ENCODE measurements at regions not wholly inside any gene's neighbourhood (a gene's known extent, or its start where the extent isn't known, plus 50 kb on each side); places are given as distances from the start of the nearest gene placed in this dataset.

DNA sequence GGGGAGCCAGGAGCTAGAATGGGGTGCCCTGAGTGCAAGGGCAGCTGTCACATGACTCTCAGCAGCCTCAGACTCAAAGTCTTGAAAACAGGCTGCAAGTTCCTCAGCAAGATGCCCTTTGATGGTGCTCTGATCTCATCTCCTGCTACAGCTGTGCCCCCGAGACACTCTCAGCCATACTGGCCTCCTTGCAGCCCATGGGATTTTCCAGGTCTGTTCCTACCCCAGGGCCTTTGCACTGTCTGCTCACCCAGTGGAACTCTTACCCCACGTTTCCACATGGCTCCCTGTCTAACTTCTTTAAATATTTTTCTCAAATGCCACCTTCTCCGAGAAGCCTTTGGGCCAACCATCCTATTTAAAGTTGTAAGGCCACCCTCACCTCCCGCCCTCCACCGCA is 146.9 kb downstream of the C16orf95 start:
- DNase-seq = no peak

DNA sequence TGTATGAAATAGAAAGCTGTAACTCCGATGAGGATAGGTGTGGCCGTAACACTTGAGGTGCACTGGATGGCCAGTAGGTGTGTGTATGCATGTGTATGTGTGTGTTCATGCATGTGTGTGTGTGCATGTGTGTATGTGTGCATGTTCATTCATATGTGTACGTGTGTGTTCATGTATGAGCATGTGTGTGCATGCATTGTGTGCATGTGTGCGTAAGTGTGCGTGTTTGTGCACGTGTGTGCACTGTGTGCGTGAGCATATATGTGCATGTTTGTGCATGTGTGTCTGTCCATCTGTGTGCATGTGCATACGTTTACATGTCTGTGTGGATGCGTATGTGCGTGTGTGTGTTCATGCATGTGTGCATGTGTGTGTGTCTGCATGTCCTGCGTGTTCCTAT is 145.5 kb downstream of the C16orf95 start:
- no peak for DNase-seq

DNA sequence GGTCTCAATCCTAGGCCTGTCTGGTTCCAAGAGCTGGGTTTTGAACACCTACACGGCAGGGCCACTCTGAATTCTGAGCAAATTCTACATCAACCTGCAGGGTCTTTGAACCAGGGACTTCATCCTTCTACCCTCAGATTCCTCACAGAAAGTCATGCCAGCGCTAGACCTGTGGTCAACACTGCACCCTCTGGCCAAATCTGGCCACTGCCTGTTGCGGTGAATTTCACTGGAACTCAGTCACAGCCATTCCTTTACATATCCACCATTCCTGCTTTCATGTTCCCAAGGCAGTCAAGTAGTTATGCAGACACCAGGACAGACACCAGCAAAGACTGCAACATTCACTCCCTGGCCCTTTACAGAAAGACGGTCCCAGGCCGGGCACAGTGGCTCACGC is 144.6 kb downstream of the C16orf95 start:
- no peak for DNase-seq

DNA sequence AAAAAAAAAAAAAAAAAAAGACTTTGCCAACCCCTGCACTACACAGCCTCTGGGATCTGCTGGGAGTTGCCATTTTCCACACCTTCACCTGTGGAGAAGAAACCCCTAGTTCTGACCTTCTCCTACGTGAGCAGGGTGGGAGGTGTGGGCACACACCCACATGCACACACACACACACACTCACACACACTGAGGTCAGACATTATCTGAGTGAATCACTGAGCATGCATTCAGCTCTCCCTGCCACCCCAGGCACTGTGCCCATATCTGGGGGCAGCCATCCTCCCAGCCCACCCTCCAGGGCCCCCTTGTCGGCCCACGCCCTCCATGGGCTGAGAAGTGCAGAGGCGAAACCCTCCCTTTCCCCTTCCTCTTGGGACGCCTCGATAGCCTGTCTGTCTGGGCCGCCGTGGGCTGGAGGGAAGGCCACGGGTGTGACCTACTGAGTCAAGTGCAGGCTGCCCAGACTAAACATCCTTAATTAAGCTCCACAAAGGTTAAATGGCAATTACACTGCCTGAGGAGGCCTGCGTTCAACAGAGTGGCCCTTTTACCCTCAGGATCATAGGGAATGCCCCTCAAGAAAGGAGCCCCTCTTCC is 143.8 kb downstream of the C16orf95 start:
- DNase-seq = no peak

DNA sequence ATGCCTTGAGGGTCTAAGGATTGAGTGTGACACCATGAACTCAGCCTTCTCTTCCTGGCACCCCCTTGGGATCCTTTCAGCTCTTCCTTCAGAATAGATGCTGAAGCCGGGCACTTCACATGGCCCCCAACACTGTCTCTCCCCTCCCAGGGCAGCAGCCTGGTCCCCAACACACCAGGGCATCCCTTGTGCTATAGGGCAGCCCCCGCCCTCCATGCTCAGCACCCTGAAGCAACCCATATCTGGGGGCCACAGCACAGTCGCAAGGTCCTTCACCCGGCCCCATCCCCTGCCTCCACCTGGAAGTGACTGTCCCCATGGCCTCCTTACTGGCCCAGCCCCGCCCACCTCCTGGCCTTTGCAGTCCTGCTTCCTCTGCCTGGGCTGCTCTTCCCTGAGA is 143.1 kb downstream of the C16orf95 start:
- DNase-seq = no peak

DNA sequence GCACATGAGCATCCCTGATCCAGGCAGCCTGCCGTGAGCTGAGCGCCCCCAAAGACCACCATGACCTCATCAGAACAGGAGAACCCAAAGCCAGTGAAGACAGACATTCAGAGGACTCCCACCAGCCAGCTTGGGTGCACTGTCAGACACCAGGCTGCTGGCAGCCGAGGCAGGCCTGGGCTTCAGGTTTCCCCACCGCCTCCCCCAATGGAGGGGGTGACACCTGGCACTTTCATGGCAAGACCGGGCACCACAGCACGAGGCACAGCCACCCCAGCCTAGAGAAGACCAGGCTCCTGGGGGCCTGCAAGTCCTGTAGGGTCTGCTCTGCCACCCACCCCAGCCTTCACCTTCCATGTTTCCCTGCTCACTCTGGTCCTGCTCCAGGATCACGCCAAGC is 140.5 kb downstream of the C16orf95 start:
- DNase-seq = no peak

DNA sequence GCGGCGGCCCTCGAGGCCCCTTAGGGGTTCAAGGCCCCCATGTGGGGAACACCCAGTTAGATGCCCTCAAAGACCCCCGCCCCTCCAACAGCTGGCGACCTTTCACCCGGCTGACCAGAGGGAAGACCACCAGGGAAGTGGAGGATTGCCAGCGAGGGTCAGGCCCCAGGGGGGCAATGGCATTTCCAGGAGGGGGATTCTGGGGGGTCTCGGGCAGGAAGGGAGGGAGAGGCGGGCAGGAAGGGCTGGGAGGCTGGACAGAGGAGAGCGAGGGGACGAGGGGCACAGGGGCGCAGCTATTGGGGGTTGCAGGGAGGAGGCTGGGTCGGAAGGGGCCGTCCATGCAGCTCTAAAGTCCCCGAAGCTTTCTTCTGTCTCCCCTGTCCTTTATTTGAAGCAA is 139.5 kb downstream of the C16orf95 start:
- no peak for DNase-seq

DNA sequence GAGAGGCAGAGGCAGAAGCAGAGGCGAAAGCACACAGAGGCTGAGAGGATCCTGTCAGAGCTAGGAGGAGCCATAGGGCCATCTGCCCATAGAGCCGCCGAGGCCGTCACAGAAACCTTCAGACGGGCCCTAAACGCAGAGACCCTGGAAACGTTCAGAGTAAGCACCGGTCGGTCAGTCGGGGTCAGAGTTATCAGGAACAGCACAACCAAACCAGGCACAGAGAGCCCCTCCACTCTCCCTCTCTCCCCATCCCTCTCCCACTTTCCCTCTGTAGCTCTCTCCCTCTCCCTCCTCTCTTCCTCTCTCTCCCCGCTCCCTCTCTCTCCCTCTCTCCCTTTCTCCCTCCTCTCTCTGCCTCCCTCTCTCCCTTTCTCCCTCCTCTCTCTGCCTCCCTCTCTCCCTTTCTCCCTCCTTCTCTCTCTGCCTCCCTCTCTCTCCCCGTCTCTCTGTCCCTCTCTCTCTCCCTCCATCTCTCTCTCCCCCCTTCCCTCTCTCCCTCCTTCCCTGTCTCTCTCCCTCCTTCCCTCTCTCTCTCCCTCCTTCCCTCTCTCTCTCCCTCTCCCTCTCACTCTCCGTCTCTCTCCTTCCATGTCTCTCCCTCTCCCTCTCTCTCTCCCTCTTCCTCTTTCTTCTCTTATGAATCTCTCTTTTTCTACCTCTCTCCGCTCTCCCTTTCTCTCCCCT is 138.9 kb downstream of the C16orf95 start:
- DNase-seq = no peak

DNA sequence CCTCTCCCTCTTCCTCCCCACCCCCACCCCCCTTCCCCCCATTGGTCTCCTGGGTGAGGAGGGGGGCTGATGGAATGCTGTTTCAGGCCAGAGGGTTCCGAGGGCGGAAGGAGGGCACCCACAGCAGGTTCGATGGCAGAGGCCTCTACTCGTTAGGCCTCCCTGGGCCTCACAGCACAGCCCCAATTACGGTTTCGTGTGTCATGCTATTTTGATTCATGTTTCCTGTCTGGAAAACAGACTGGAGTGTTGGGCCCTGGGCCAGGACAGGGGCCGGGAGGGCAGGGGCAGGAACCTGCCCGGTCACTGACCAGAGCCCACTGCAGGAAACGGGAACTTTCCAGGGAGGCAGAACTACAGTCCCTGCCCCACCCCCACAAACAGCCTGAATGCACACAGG is 138.2 kb downstream of the C16orf95 start:
- no peak for DNase-seq

DNA sequence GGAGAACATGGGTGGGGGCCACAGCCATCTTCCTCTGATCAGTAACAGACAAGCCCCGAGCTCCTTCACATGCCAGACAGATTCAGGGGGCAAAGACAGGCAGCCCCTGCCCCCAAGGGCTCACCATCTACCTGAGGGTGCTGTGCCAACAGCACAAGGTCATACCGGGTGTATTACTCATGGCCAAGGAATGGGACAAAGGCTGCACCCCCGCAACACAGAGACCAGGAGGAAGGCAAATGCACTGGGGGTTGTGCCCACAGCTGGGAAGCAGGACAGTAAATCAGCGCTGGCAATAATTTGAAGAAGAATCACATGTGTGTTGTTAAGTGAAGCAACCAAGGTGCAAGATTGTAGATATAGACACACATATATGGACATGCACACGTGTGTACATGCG is 137.1 kb downstream of the C16orf95 start:
- no peak for DNase-seq

DNA sequence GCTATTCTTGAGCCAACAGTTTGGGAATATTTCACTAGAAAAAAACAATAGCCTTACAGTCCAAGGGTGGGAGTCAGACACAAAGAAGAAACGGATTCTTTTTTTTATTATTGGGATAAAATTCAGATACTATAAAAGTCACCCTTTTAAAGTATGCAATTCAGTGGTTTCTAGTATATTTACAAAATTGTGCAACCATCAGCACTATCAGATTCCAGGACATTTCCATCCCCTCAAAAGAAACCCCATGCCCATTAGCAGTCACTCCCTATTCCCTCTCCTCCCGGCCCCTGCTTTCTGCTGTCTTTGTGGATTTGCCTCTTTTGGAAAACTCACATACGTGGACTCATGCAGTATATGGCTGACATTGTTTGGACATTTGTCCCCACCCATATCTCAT is 134.4 kb downstream of the C16orf95 start:
- no peak for DNase-seq

DNA sequence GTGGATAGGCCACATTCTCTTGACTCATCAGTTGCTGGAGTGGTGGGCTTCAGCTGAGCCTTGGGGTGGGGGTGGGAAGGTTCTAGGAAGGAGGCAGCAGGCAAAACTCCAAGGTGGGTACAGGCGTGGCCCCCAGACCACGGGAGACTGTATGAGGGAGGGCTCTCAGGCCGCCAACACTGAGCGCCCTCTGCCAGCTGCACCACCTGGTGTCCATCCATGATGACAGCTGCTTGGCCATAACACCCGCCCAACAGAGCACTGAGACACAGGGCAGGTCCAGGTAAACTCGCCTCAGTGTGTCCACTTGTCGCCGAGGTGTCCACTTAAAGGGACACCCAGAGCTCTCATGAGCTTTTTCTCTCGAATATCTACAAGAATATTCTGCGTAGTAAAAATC is 133.5 kb downstream of the C16orf95 start:
- no peak for DNase-seq

DNA sequence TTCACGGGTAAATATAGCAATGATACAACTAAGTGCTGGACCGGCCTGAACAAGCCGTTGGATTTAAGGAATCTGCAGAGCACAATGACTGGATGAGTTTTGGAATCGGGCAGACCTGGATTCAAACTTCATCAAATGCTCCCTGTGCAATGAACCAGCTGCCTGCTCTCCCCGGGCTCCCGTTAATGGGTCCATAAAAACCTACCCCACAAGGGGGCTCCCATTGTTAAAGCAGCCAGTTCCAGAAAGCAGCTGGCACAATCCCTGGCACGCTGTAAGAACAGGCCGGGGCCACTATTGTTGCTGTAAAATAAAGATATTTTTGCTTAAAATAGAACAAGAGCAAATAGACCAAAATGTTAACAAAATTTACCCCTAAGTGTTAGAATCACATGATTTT is 131.9 kb downstream of the C16orf95 start:
- no peak for DNase-seq

DNA sequence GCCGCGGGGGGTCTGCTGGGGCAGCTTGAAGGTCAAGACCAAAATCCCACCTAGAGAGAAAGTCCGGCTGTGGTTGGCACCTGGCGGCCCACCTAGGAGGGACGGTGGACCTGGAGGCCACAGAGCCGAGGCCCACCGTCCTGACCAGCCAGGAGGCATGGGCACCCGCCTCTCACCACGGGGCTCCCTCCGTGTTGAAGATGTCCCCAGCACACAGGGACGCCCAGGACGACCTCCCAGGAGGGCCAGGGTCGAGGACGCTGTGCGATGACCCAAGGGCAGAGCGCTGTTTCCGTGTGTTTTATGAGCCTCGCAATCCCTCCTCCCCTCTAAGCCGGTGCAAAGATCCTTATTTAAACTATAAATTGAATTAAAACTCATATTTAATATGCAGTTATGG is 131.2 kb downstream of the C16orf95 start:
- DNase-seq = no peak

DNA sequence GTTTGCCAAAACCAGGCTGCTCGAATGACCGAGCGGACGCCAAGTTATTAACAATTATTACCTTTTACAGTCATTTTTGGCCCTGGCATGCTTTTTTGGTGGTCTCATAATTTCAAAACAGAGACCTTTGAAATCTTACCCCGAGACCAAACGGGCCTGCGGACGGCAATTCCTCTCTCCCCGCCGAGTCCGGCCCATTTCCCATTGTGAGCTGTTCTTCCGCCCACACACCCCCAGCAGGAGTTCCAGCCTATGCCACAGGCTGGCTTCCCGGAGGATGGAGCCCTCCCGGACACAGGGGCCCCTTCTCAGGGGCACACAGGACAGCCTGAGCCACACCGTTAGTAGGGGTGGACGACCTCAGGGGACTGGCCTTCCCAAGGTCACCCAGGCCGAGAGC is 130.7 kb downstream of the C16orf95 start:
- DNase-seq = no peak

DNA sequence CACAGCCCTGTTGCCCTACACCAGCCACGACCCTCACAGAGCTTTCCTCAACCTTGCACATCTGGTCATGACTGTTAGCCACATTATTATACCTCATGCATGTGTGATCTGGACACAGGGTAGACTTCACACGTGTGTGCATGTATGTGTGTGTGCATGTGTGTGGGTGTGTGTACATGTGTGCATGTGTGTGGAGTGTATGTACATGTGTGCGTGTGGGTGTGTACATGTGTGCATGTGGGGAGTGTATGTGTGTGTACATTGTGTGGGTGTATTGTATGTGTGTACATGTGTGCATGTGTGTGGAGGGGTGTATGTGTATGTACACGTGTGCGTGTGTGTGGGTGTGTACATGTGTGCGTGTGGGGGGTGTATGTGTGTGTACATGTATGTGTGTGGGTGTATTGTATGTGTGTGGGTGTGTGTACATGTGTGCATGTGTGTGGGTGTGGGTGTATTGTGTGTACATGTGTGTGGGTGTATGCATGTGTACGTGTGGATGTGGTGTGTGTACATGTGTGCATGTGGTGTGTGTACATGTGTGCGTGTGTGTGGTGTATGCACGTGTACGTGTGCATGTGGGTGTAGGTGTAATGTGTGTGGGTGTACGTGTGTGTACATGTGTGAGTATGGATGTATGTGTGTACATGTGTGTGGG is 130.2 kb downstream of the C16orf95 start:
- no peak for DNase-seq

DNA sequence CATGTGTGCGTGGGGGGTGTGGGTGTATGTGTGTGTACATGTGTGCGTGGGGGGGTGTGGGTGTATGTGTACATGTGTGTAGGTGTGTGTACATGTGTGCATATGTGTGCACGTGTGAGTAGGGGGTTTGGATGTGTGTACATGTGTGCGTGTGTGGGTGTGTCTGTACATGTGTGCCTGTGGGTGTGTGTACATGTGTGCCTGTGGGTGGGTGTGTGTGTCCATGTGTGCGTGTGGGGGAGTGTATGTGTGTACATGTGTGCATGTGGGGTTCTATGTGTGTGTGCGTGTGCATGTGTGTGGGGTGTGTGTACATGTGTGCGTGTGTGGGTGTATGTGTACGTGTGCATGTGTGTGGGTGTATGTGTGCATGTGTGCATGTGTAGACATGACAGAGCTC is 129.1 kb downstream of the C16orf95 start:
- DNase-seq = no peak

DNA sequence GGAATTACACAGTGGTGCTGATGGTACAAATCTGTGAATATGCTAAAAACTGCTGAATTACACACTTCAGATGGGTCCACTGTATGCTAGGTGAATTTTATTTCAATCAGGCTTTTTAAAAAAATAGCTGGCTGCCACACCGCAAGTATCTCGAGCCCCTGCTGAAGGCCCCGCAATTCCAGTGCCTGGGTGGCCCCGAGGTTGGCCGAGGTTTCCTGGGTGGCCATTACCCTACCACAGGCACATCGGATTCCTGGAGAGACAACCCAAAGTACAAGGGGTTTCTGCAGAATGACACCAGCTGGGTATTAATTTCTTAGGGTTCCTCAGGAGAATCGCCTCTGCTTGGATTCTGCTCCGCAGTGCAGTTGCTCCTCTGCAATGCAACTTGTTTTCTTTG is 127.8 kb downstream of the C16orf95 start:
- no peak for DNase-seq

DNA sequence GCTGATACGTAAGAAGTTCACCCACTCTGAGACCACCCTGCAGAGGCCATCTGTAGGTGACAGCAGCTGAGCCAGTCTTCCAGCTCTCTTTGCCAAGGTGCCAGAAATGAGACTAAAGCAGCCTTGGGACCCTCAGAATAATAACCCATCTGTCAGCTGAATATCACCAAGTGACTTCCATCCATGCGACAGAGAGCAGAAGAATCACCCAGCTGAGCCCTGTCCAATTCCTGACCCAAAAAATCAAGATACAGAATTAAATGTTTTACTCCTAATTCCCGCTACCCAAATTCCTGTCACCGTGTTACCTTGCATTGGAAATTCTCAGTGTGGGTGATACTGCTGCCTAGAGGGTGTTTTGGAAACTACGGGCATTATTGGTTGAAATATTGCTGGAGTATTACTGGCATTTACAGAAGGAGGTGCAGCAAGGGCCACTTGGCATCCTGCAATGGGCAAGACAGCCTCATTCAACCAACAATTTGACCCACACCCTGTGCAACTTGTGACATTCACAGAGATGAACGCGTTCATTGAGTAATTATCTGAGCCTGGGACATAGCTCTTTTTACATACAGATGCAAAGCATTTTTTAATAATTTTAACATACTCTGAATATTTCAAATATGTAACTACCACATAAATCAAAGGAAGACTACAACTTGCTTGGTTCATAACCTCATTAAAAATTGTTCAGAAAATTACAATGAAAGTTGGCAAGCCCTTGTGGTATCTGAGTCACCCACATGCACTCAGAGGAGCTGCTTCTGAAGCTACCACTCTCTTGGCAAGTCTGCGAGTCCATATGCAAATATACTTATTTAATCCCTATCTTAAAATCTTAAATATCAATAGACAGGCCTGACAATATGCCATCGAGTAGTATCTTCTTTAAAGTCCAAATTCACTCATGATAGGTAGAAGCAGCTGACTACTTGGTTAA is 126.6 kb downstream of the C16orf95 start:
- DNase-seq = no peak

DNA sequence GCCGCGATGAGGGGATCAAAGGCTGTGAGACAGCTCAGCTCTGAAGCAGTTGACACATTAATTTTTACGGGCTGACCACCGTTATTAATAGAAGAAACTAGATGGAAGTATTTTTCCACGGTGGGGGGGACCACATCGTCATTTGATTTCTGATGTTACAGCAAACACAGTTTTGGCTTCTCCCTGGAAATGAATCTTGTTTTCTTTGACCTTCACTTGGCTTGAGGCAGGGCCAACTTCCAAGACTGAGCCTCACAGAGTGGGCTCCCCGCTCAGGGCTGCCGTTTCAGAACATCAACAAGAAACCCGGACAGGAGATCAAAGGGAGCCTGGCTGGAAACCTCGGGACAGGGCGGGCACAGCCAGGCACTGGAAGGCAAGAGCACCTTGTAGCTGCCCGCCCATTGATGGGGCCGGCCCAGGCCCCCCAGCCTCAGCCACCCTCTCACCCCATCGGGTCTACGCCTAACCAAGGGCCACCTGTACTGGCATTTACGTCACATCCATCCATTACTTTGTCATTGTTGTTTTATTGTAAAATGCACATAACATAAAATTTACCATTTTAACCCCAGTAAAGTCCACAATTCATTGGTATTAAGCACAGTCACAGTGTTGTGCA is 124.6 kb downstream of the C16orf95 start:
- no peak for DNase-seq

DNA sequence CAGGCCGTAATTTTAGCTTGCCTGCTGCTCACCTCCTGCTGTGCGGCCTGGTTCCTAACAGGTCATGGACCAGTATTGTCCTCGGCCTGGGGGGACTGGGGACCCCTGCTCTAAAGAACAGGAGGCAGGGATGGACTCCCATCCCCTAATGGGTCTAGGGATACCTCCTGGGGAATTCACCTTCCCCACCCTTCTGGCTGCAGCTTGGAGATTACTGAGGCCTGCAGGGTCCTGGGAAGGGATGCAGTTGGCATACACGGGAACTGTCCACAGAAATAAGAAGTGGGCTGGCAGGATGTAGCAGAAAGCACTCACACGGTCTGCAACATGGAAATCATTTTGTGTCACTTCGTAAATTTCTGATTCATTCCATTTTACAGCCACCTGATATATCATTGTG is 123.0 kb downstream of the C16orf95 start:
- DNase-seq = no peak

DNA sequence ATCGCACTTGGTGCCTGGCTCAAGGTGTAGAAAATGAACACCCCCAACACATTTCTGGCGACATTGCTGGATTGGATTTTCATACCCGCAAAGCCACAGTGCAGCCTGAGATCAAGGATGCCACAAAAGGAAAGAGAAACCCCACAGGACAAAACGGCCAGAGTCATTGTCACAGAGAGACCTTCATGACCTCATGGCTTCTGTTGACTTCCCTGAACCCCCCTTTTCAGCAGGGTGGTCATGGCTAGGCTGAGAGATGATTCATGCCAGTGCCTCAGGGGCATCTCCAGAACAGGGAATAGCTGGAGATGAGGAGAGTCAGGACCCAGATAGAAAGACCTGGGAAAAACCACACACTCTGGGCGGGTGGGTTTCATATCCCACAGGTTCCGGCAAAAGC is 122.0 kb downstream of the C16orf95 start:
- no peak for DNase-seq

DNA sequence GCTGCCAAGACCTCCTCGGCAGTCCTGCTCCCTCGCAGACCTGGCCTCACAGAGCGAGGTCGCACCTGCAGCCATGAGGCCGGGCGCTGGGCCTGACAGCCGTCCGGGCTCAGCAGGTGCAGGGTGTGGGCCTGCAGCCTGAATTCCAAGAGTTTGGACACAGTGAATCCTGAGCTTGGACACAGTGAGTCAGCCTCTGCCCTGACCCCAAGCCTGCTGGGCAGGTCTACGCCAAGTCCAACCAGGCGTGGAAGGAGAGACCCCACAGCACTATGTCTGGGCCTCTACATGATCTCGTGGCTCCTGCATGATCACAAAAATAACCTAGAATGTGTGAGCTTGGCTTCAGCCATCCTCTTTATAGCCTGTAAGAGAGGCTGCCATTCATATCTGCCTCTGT is 121.0 kb downstream of the C16orf95 start:
- DNase-seq = no peak

All from activated naive CD4-positive, alpha-beta T cell treated with Interleukin-2 at 50 U/mL for 16 hours (primary cell).